ENCODE measurements at regions not wholly inside any gene's neighbourhood (a gene's known extent, or its start where the extent isn't known, plus 50 kb on each side); places are given as distances from the start of the nearest gene placed in this dataset.

DNA sequence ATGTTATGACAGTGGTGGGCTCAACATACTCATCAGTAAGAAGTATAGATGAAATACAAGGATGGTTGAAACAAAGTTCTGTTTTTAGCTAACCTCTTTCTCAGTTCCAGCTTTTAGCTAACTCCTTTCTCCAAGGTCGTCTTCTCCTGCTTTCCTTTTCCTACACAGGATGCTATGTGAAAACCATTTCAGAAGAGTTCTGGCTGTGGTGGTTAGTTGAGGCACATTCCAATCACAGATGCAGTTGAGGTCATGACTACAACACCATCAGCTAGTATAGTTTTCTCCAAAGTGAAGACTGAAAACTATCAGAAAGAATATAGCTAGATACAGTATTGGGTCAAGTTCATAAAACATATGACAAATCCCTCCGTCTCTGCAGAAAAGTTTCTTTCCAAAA, 477.7 kb upstream of the C9orf72 start:
- TF ChIP-seq RAD21 (IDR thresholded peaks at IDR 0.05 in 1 of 2, conservative IDR thresholded peaks at IDR 0.05 in 1 of 2; ENCODE audit: low read depth in 2 of 2, low read length in 2 of 2) (no peak), NRF1 (IDR thresholded peaks at IDR 0.05; ENCODE audit: low read depth, low read length) (no peak), CREB1 (IDR thresholded peaks at IDR 0.05) (no peak), JUN (IDR thresholded peaks at IDR 0.05; ENCODE audit: low read depth, low read length) (no peak), PHF8 (conservative IDR thresholded peaks at IDR 0.05; ENCODE audit: low read depth, low read length) (no peak), MAFK (IDR thresholded peaks at IDR 0.05; ENCODE audit: low read depth, low read length) (no peak)
- TF ChIP-seq, protein P1, sequence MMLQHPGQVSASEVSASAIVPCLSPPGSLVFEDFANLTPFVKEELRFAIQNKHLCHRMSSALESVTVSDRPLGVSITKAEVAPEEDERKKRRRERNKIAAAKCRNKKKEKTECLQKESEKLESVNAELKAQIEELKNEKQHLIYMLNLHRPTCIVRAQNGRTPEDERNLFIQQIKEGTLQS (IDR thresholded peaks at IDR 0.05; ENCODE audit: insufficient read depth, low read depth, low read length) = no peak
- TF ChIP-seq, protein P2, sequence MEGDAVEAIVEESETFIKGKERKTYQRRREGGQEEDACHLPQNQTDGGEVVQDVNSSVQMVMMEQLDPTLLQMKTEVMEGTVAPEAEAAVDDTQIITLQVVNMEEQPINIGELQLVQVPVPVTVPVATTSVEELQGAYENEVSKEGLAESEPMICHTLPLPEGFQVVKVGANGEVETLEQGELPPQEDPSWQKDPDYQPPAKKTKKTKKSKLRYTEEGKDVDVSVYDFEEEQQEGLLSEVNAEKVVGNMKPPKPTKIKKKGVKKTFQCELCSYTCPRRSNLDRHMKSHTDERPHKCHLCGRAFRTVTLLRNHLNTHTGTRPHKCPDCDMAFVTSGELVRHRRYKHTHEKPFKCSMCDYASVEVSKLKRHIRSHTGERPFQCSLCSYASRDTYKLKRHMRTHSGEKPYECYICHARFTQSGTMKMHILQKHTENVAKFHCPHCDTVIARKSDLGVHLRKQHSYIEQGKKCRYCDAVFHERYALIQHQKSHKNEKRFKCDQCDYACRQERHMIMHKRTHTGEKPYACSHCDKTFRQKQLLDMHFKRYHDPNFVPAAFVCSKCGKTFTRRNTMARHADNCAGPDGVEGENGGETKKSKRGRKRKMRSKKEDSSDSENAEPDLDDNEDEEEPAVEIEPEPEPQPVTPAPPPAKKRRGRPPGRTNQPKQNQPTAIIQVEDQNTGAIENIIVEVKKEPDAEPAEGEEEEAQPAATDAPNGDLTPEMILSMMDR (IDR thresholded peaks at IDR 0.05; ENCODE audit: control extremely low read depth in 1 of 3, insufficient read depth in 1 of 3, low read depth in 1 of 3, low read length in 3 of 3) = no peak
